Stomach (tissue), 4 donors: ENCODE measurements at regions not wholly inside any gene's neighbourhood (a gene's known extent, or its start where the extent isn't known, plus 50 kb on each side); places are given as distances from the start of the nearest gene placed in this dataset.

Experiments
- POLR2A ChIP-seq, 4 donors: fragments of 450-650 bp; IDR thresholded peaks; one replicate each; pipeline ENCODE4 v1.6.1; 2016; ENCODE audit warnings: antibody characterized with exemption in 4 of 4, control low read depth in 2 of 4, mild to moderate bottlenecking in 1 of 4, moderate library complexity in 1 of 4
- POLR2AphosphoS5 ChIP-seq, 3 donors: sonication (generic); formaldehyde crosslinking; IDR thresholded peaks; one replicate each; pipeline ENCODE4 v1.6.1; 2016; ENCODE audit warnings: antibody characterized with exemption in 3 of 3

DNA sequence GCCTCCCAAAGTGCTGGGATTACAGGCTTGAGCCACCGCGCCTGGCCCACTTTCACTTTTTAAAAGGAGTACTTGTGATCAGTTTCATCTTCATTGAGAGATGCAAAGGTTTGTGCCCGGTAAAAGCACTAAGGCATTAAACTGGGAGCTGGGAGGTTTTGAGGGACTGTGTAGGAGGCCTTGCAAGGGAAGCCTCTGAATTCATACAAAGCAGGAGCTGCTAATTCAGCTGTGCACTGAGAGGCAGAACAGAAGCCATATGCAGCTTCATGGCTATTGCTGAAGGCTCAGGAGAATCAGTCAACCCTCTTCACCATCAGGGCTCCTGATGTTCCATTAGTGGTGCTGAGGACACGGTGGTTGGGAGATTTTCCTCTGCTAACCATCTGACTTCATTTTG is 77.7 kb downstream of the GPR88 start:
- no peak for TF ChIP-seq POLR2A (IDR thresholded peaks at IDR 0.05)
- no peak for TF ChIP-seq POLR2AphosphoS5 (IDR thresholded peaks at IDR 0.05)
